ENCODE measurements at regions not wholly inside any gene's neighbourhood (a gene's known extent, or its start where the extent isn't known, plus 50 kb on each side); places are given as distances from the start of the nearest gene placed in this dataset.

GRCh38 chr12:74885775-74886174, 323.9 kb downstream of the KCNC2 start:
- TF ChIP-seq, protein P1, sequence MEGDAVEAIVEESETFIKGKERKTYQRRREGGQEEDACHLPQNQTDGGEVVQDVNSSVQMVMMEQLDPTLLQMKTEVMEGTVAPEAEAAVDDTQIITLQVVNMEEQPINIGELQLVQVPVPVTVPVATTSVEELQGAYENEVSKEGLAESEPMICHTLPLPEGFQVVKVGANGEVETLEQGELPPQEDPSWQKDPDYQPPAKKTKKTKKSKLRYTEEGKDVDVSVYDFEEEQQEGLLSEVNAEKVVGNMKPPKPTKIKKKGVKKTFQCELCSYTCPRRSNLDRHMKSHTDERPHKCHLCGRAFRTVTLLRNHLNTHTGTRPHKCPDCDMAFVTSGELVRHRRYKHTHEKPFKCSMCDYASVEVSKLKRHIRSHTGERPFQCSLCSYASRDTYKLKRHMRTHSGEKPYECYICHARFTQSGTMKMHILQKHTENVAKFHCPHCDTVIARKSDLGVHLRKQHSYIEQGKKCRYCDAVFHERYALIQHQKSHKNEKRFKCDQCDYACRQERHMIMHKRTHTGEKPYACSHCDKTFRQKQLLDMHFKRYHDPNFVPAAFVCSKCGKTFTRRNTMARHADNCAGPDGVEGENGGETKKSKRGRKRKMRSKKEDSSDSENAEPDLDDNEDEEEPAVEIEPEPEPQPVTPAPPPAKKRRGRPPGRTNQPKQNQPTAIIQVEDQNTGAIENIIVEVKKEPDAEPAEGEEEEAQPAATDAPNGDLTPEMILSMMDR (IDR thresholded peaks at IDR 0.05), result no peak
- TF ChIP-seq POLR2A (IDR thresholded peaks at IDR 0.05), result no peak
